SK-N-SH treated with all-trans-retinoic acid at 6 μM for 48 hours (cell line): ENCODE measurements at regions not wholly inside any gene's neighbourhood (a gene's known extent, or its start where the extent isn't known, plus 50 kb on each side); places are given as distances from the start of the nearest gene placed in this dataset.

Experiments used
- ARNTL ChIP-seq: fragments of 450-650 bp; formaldehyde crosslinking; IDR thresholded peaks from 2 replicates; pipeline ENCODE4 v1.5.0; 2020; ENCODE audit warnings: low read depth, mild to moderate bottlenecking, moderate library complexity, borderline replicate concordance
- CSDC2 ChIP-seq: fragments of 250-450 bp; sonication (Bioruptor Pico); IDR thresholded peaks from 2 replicates; pipeline ENCODE4 v1.5.0; 2020; ENCODE audit warnings: mild to moderate bottlenecking, moderate library complexity
- CSRNP3 ChIP-seq: fragments of 250-450 bp; sonication (Bioruptor Pico); IDR thresholded peaks from 2 replicates; pipeline ENCODE4 v1.5.1; 2021; ENCODE audit warnings: mild to moderate bottlenecking, moderate library complexity
- ESRRG ChIP-seq: fragments of 250-450 bp; sonication (Bioruptor Pico); IDR thresholded peaks from 2 replicates; pipeline ENCODE4 v1.6.1; 2021; ENCODE audit warnings: mild to moderate bottlenecking
- GLIS3 ChIP-seq: fragments of 250-450 bp; sonication (Bioruptor Pico); IDR thresholded peaks from 2 replicates; pipeline ENCODE4 v1.5.0; 2020; ENCODE audit warnings: mild to moderate bottlenecking, moderate library complexity
- ISL1 ChIP-seq: fragments of 250-450 bp; sonication (Bioruptor Pico); IDR thresholded peaks from 2 replicates; pipeline ENCODE4 v2.1.2; 2022; ENCODE audit warnings: mild to moderate bottlenecking, moderate library complexity
- OSR1 ChIP-seq: fragments of 250-450 bp; sonication (Bioruptor Pico); IDR thresholded peaks from 2 replicates; pipeline ENCODE4 v1.8.0; 2022; ENCODE audit warnings: moderate library complexity, mild to moderate bottlenecking, inconsistent platforms
- PATZ1 ChIP-seq: fragments of 250-450 bp; sonication (Bioruptor Pico); IDR thresholded peaks from 2 replicates; pipeline ENCODE4 v1.8.0; 2020; ENCODE audit warnings: mild to moderate bottlenecking, moderate library complexity, borderline replicate concordance
- PPARA ChIP-seq: fragments of 250-450 bp; sonication (Bioruptor Pico); IDR thresholded peaks from 2 replicates; pipeline ENCODE4 v1.5.0; 2020; ENCODE audit warnings: mild to moderate bottlenecking, borderline replicate concordance
- RARB ChIP-seq: fragments of 250-450 bp; sonication (Bioruptor Pico); IDR thresholded peaks from 2 replicates; pipeline ENCODE4 v1.8.0; 2021; ENCODE audit warnings: mild to moderate bottlenecking, moderate library complexity
- TCF4 ChIP-seq: fragments of 250-450 bp; sonication (Bioruptor Pico); IDR thresholded peaks from 2 replicates; pipeline ENCODE4 v1.8.0; 2021; ENCODE audit warnings: mild to moderate bottlenecking, moderate library complexity, borderline replicate concordance
- ZC3H10 ChIP-seq: fragments of 250-450 bp; sonication (Bioruptor Pico); IDR thresholded peaks from 2 replicates; pipeline ENCODE4 v1.5.1; 2021; ENCODE audit warnings: mild to moderate bottlenecking, moderate library complexity
- ZFP3 ChIP-seq: fragments of 250-450 bp; sonication (Bioruptor Pico); IDR thresholded peaks from 2 replicates; pipeline ENCODE4 v1.5.0; 2020; ENCODE audit warnings: mild to moderate bottlenecking, moderate library complexity
- ZNF8 ChIP-seq: fragments of 450-650 bp; formaldehyde crosslinking; IDR thresholded peaks from 2 replicates; pipeline ENCODE4 v1.5.0; 2020; ENCODE audit warnings: mild to moderate bottlenecking, moderate library complexity

- TF ChIP-seq GLIS3 = no peak
- no peak for TF ChIP-seq ARNTL (CRISPR knock-in tag)
- TF ChIP-seq PATZ1 (CRISPR knock-in tag) = no peak
- no peak for TF ChIP-seq CSDC2 (CRISPR knock-in tag)
- TF ChIP-seq CSRNP3 (CRISPR knock-in tag) = no peak
- no peak for TF ChIP-seq ZFP3
- TF ChIP-seq OSR1 = no peak
- TF ChIP-seq TCF4 (CRISPR knock-in tag) = no peak
- no peak for TF ChIP-seq ISL1 (CRISPR knock-in tag)
- no peak for TF ChIP-seq ESRRG (CRISPR knock-in tag)
- TF ChIP-seq ZNF8 (CRISPR knock-in tag) = no peak
- no peak for TF ChIP-seq ZC3H10 (CRISPR knock-in tag)
- TF ChIP-seq RARB (CRISPR knock-in tag) = no peak
- no peak for TF ChIP-seq PPARA (CRISPR knock-in tag)
These were observed 820.5 kb downstream of the NR2F1-AS1 start for GRCh38 chr5:92760550-92760949.
